ENCODE measurements at regions not wholly inside any gene's neighbourhood (a gene's known extent, or its start where the extent isn't known, plus 50 kb on each side); places are given as distances from the start of the nearest gene placed in this dataset.
"Not testable (repeated sequence)": the region's sequence is repeated elsewhere in the genome, so short reads cannot be mapped to it uniquely, and the experiment has no call there.

GRCh38 chr6:167230288-167230687, 60.8 kb upstream of the UNC93A start:
- TF ChIP-seq RARB (CRISPR knock-in tag; IDR thresholded peaks at IDR 0.05) (no peak), PPARA (CRISPR knock-in tag; IDR thresholded peaks at IDR 0.05; ENCODE audit: borderline replicate concordance) (no peak), ZC3H10 (CRISPR knock-in tag; IDR thresholded peaks at IDR 0.05) (no peak), TOX (CRISPR knock-in tag; IDR thresholded peaks at IDR 0.05; ENCODE audit: borderline replicate concordance) (no peak), CSDC2 (CRISPR knock-in tag; IDR thresholded peaks at IDR 0.05) (no peak), PATZ1 (CRISPR knock-in tag; IDR thresholded peaks at IDR 0.05; ENCODE audit: borderline replicate concordance) (no peak), TSHZ2 (CRISPR knock-in tag; IDR thresholded peaks at IDR 0.05) (no peak), ZNF565 (CRISPR knock-in tag; conservative IDR thresholded peaks at IDR 0.05; ENCODE audit: low read depth) (no peak), ZNF8 (CRISPR knock-in tag; IDR thresholded peaks at IDR 0.05) (no peak)
- no peak for ATAC-seq

DNA sequence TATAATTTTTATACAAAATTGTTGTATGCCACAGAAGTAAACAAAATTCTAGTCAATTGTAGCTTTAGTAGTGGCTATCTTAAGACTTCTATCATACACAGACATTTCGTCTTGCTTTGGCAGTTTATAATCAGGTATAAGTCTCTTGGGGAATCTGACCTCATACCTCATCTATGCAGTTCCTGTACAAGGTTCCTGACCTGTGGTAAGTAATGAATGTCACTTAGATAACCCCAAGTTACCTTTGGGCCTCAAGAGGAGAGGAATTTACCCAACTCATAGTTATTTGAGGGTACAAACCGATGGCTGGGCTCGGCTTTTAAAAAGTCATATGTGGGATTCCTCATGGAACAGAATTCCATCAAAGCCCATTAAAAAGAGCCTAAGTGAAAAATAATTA, 58.8 kb upstream of the UNC93A start:
- ATAC-seq = no peak
- no peak for TF ChIP-seq RARB (CRISPR knock-in tag; IDR thresholded peaks at IDR 0.05)

- ATAC-seq = no peak
These were observed 57.6 kb upstream of the UNC93A start for GRCh38 chr6:167233490-167233889.

GRCh38 chr6:167234576-167234975, 56.5 kb upstream of the UNC93A start:
- not testable (repeated sequence) for ATAC-seq

More at GRCh38 chr6:167233490-167233889, 57.6 kb upstream of the UNC93A start:
- TF ChIP-seq ZC3H10 (CRISPR knock-in tag; IDR thresholded peaks at IDR 0.05) (no peak), SNAI2 (CRISPR knock-in tag; IDR thresholded peaks at IDR 0.05) (no peak), CSDC2 (CRISPR knock-in tag; IDR thresholded peaks at IDR 0.05) (no peak), ISL1 (CRISPR knock-in tag; IDR thresholded peaks at IDR 0.05) (no peak), TSHZ2 (CRISPR knock-in tag; IDR thresholded peaks at IDR 0.05) (no peak), TOX (CRISPR knock-in tag; IDR thresholded peaks at IDR 0.05; ENCODE audit: borderline replicate concordance) (no peak), POU6F1 (CRISPR knock-in tag; IDR thresholded peaks at IDR 0.05; ENCODE audit: borderline replicate concordance, low read depth) (no peak), ARNTL (CRISPR knock-in tag; IDR thresholded peaks at IDR 0.05; ENCODE audit: borderline replicate concordance, low read depth) (no peak), GLIS3 (CRISPR knock-in tag; IDR thresholded peaks at IDR 0.05) (no peak), CSRNP3 (CRISPR knock-in tag; IDR thresholded peaks at IDR 0.05) (no peak), PPARA (CRISPR knock-in tag; IDR thresholded peaks at IDR 0.05; ENCODE audit: borderline replicate concordance) (no peak)
- TF ChIP-seq, protein P1, sequence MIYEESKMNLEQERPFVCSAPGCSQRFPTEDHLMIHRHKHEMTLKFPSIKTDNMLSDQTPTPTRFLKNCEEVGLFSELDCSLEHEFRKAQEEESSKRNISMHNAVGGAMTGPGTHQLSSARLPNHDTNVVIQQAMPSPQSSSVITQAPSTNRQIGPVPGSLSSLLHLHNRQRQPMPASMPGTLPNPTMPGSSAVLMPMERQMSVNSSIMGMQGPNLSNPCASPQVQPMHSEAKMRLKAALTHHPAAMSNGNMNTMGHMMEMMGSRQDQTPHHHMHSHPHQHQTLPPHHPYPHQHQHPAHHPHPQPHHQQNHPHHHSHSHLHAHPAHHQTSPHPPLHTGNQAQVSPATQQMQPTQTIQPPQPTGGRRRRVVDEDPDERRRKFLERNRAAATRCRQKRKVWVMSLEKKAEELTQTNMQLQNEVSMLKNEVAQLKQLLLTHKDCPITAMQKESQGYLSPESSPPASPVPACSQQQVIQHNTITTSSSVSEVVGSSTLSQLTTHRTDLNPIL (CRISPR knock-in tag; IDR thresholded peaks at IDR 0.05; ENCODE audit: low read depth) = no peak
